ENCODE measurements at regions not wholly inside any gene's neighbourhood (a gene's known extent, or its start where the extent isn't known, plus 50 kb on each side); places are given as distances from the start of the nearest gene placed in this dataset.

GRCh38 chr9:115922444-115922843 is 231.1 kb upstream of the PAPPA start:
- no peak for TF ChIP-seq GATA2 (IDR thresholded peaks at IDR 0.05; ENCODE audit: low read depth, low read length)
- no peak for TF ChIP-seq GATA3 (IDR thresholded peaks at IDR 0.05; ENCODE audit: low read depth, low read length)

Data from SH-SY5Y (cell line).